ENCODE measurements at regions not wholly inside any gene's neighbourhood (a gene's known extent, or its start where the extent isn't known, plus 50 kb on each side); places are given as distances from the start of the nearest gene placed in this dataset.

DNA sequence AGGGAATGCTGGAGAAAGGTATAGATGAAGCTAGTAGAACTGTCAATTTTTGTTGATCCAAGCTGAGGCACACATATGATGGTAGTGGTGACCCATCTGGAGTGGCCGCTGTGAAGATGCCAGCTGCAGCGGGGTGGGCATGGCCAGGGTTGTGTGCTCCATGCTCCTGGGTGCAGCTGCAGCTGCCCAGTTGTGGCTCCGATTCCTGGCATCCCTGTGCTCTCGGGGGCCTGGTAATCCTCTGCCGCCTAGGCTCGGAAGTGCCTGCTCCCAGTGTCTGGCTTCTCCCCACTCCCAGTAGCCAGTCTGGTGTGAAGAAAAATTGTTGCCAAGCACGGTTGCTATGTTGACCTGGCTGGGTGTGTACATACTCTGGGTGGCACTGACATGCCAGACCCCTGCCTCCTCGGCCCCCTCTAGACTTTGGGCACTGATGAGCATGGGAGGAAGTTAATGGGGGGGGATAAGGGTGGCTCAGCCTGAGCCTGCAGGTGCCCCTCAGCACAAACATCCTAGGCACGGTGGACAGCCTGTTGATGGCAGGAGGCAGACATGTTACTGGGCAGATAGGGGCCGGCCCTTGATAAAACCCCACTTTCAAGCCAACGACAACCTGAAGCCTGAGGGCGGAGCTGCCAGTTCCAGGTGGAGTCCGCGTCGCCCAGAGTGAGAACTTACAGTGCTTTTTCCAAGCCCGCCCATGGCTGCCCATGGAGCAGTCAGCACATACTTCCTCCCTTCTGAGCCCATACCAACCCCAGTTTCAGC, 1400.7 kb downstream of the PCDH9 start:
- no peak for ATAC-seq
- Histone ChIP-seq H3K27ac (no peak overlapping the region), H3K27me3 (no peaks in the 10 kb centered on the region), H3K9me3 (no peaks in the 10 kb centered on the region), H3K4me1 (peaks cover 3% of the 10 kb centered on the region), H3K4me3 (no peak overlapping the region), H3K36me3 (replicated peaks in 1 of 2; ENCODE audit: insufficient read depth in 1 of 2, low read depth in 2 of 2) (no peaks in the 10 kb centered on the region)
- no peak for TF ChIP-seq POLR2A (IDR thresholded peaks at IDR 0.05)
- TF ChIP-seq, protein P1, sequence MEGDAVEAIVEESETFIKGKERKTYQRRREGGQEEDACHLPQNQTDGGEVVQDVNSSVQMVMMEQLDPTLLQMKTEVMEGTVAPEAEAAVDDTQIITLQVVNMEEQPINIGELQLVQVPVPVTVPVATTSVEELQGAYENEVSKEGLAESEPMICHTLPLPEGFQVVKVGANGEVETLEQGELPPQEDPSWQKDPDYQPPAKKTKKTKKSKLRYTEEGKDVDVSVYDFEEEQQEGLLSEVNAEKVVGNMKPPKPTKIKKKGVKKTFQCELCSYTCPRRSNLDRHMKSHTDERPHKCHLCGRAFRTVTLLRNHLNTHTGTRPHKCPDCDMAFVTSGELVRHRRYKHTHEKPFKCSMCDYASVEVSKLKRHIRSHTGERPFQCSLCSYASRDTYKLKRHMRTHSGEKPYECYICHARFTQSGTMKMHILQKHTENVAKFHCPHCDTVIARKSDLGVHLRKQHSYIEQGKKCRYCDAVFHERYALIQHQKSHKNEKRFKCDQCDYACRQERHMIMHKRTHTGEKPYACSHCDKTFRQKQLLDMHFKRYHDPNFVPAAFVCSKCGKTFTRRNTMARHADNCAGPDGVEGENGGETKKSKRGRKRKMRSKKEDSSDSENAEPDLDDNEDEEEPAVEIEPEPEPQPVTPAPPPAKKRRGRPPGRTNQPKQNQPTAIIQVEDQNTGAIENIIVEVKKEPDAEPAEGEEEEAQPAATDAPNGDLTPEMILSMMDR (IDR thresholded peaks at IDR 0.05), result no peak
- DNase-seq, result no peak
- WGBS, 2 donors, result 71 to 85% methylated on average over 9 to 16 of the region's 16 CpGs
- intact Hi-C loops (cut with DNase I), result no loop called here

GRCh38 chr13:65826657-65827056, 1403.5 kb downstream of the PCDH9 start:
- Histone ChIP-seq H3K4me1 (peaks cover 3% of the 10 kb centered on the region), H3K27me3 (no peaks in the 10 kb centered on the region), H3K36me3 (replicated peaks in 1 of 2; ENCODE audit: insufficient read depth in 1 of 2, low read depth in 2 of 2) (no peaks in the 10 kb centered on the region), H3K4me3 (no peak overlapping the region), H3K27ac (no peak overlapping the region), H3K9me3 (no peaks in the 10 kb centered on the region)
- no peak for ATAC-seq
- no peak for DNase-seq
- WGBS, 2 donors, result 16 to 17% methylated on average over 5 of the region's 5 CpGs
- intact Hi-C loops (cut with DNase I), result no loop called here
- TF ChIP-seq POLR2A (IDR thresholded peaks at IDR 0.05), result no peak
- TF ChIP-seq, protein P1 (IDR thresholded peaks at IDR 0.05), result no peak

DNA sequence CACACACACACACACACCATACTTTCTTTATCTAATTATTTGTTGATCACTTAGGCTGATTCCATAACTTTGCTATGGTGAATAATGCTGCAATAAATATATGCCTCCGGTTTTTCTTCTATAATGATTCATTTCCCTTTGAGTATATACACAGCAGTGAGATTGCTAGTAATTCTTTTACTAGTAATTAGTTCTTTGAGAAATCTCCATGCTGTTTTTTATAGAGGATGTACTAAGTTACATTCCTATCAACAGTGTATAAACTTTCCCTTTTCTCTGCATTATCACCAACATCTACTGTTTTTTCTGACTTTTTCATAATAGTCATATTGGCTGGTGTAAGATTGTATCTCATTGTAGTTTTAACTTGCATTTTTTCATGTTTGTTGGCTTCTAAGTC, 1405.1 kb downstream of the PCDH9 start:
- TF ChIP-seq POLR2A (IDR thresholded peaks at IDR 0.05), result no peak
- TF ChIP-seq, protein P1 (IDR thresholded peaks at IDR 0.05), result no peak
- Histone ChIP-seq H3K9me3 (no peaks in the 10 kb centered on the region), H3K4me1 (peaks cover 3% of the 10 kb centered on the region), H3K4me3 (no peak overlapping the region), H3K36me3 (replicated peaks in 1 of 2; ENCODE audit: insufficient read depth in 1 of 2, low read depth in 2 of 2) (no peaks in the 10 kb centered on the region), H3K27ac (no peak overlapping the region), H3K27me3 (no peaks in the 10 kb centered on the region)
- ATAC-seq (no peak), DNase-seq (no peak)
- intact Hi-C loops (cut with DNase I), result no loop called here
- WGBS, 2 donors, result 53 to 76% methylated on average over 1 of the region's 1 CpG

GRCh38 chr13:65808061-65808460, 1422.1 kb downstream of the PCDH9 start:
- H3K27me3 ChIP-seq, result no peaks in the 10 kb centered on the region
- H3K27ac ChIP-seq, result no peak overlapping the region
- H3K4me3 ChIP-seq, result no peak overlapping the region
- H3K4me1 ChIP-seq, result no peaks in the 10 kb centered on the region
- ATAC-seq, result no peak
- H3K36me3 ChIP-seq (replicated peaks in 1 of 2; ENCODE audit: insufficient read depth in 1 of 2, low read depth in 2 of 2), result no peaks in the 10 kb centered on the region
- WGBS, 2 donors, result 17 to 49% methylated on average over 1 of the region's 1 CpG
- peaks cover 0 to 5% (median 0%) of the 10 kb centered on the region in 3 donors for H3K9me3 ChIP-seq
- intact Hi-C loops (cut with DNase I), result no loop called here
- TF ChIP-seq POLR2A (IDR thresholded peaks at IDR 0.05), result no peak
- TF ChIP-seq, protein P1 (IDR thresholded peaks at IDR 0.05), result no peak
- no peak for DNase-seq
